ENCODE measurements at regions not wholly inside any gene's neighbourhood (a gene's known extent, or its start where the extent isn't known, plus 50 kb on each side); places are given as distances from the start of the nearest gene placed in this dataset.

GRCh38 chr13:66001140-66001539 lies 1229.0 kb downstream of the PCDH9 start:
- no peak overlapping the region for H2AK5ac ChIP-seq (ENCODE audit: insufficient read length, low read length)
- H4K8ac ChIP-seq (replicated peaks; ENCODE audit: insufficient read length, low read depth, low read length), result no peak overlapping the region
- H3K4me1 ChIP-seq (ENCODE audit: insufficient read depth, low read length), result no peaks in the 10 kb centered on the region
- no peak overlapping the region for H2BK5ac ChIP-seq (ENCODE audit: insufficient read length, low read length)
- H4K5ac ChIP-seq (ENCODE audit: insufficient read length, low read depth, low read length), result no peak overlapping the region
- Mint-ChIP-seq H3K27ac (no peak overlapping the region), H3K36me3 (ENCODE audit: insufficient read depth in 1 of 3, low read depth in 3 of 3) (peaks cover 0 to 9% (median 6%) of the 10 kb centered on the region in 3 experiments; a peak in 5 of 7 replicates), H3K4me3 (no peak overlapping the region), H3K9me3 (peaks cover 10% of the 10 kb centered on the region in 2 experiments; a peak in 4 of 5 replicates), H3K27me3 (ENCODE audit: low read depth) (no peaks in the 10 kb centered on the region), H3K4me1 (no peaks in the 10 kb centered on the region)
- no peak overlapping the region for H2BK12ac ChIP-seq (ENCODE audit: insufficient read length, low read depth, low read length)
- H3K23ac ChIP-seq (ENCODE audit: insufficient read length, low read depth, low read length), result no peak overlapping the region
- H4K20me1 ChIP-seq (ENCODE audit: control insufficient read depth, insufficient read depth, insufficient read length), result no peaks in the 10 kb centered on the region
- no peak for DNase-seq
- H3K14ac ChIP-seq (ENCODE audit: insufficient read depth, low read length), result no peak overlapping the region
- H3K23me2 ChIP-seq (ENCODE audit: insufficient read length, low read depth, low read length, poor library complexity, severe bottlenecking), result no peaks in the 10 kb centered on the region
- no peak overlapping the region for H2BK20ac ChIP-seq (ENCODE audit: low read depth, low read length, poor library complexity, severe bottlenecking)
- H4K91ac ChIP-seq (ENCODE audit: insufficient read length, low read depth, low read length), result no peak overlapping the region
- no peak overlapping the region for H3K18ac ChIP-seq (ENCODE audit: insufficient read length, low read depth, low read length)
- no peak overlapping the region for H3K27ac ChIP-seq (ENCODE audit: insufficient read length, low read depth, low read length)
- H2AFZ ChIP-seq (ENCODE audit: low read length), result no peak overlapping the region
- H3K9ac ChIP-seq (ENCODE audit: extremely low read depth, insufficient read length, low read length), result no peak overlapping the region
- H3K4me2 ChIP-seq (ENCODE audit: insufficient read depth, insufficient read length, low read length), result no peak overlapping the region
- no peak overlapping the region for H3T11ph ChIP-seq (ENCODE audit: low read length)
- no peak overlapping the region for H2BK120ac ChIP-seq (ENCODE audit: low read depth, low read length, poor library complexity, severe bottlenecking)
- H3K56ac ChIP-seq (ENCODE audit: insufficient read length, low read depth, low read length), result no peak overlapping the region
- H2BK15ac ChIP-seq (ENCODE audit: low read depth, low read length), result no peak overlapping the region
- H3K27me3 ChIP-seq (ENCODE audit: insufficient read depth, low read length), result no peaks in the 10 kb centered on the region
- no peak for TF ChIP-seq CTCF (conservative IDR thresholded peaks at IDR 0.05)
- H3K9me3 ChIP-seq (ENCODE audit: control insufficient read depth, low read depth, low read length), result no peaks in the 10 kb centered on the region
- WGBS (ENCODE audit: extremely low coverage, insufficient read length, low lambda C conversion rate), result no CpG with 5 or more reads among the region's 1 CpG
- no peaks in the 10 kb centered on the region for H3K79me2 ChIP-seq (ENCODE audit: insufficient read depth, low read length)
- H3K79me1 ChIP-seq (ENCODE audit: insufficient read depth, low read depth, low read length, poor library complexity, severe bottlenecking), result no peaks in the 10 kb centered on the region
- no peak overlapping the region for H3K4ac ChIP-seq (ENCODE audit: low read depth, low read length)
